ENCODE measurements at regions not wholly inside any gene's neighbourhood (a gene's known extent, or its start where the extent isn't known, plus 50 kb on each side); places are given as distances from the start of the nearest gene placed in this dataset.

DNA sequence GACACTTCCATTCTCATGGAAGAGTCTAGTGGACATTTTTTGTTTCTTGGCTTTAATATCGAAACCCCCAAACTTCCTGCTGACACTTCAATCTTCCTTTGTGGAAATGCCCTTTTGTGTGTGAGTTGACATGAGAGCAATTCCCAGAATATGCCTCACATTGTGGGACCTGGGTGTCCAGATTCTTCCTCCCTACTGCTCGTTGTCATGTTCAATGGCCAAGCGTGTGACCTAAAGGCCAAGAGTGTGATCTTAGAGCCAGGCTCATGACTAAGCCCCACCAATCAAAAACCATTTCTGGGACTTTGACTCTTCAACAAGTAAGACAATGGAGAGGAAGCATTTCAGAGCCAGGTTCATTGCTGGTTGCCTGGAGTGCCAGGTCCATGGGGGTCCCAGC lies 52.5 kb upstream of the BMPER start:
- H3K4me2 ChIP-seq (ENCODE audit: low read depth, low read length), result no peak overlapping the region
- H3K27ac ChIP-seq (ENCODE audit: low read length), result no peak overlapping the region
- TF ChIP-seq EZH2 (optimal IDR thresholded peaks at IDR 0.05; ENCODE audit: low read depth, low read length) (no peak), EZH2phosphoT487 (IDR thresholded peaks at IDR 0.05; ENCODE audit: low read length) (no peak)
- TF ChIP-seq, protein P1, sequence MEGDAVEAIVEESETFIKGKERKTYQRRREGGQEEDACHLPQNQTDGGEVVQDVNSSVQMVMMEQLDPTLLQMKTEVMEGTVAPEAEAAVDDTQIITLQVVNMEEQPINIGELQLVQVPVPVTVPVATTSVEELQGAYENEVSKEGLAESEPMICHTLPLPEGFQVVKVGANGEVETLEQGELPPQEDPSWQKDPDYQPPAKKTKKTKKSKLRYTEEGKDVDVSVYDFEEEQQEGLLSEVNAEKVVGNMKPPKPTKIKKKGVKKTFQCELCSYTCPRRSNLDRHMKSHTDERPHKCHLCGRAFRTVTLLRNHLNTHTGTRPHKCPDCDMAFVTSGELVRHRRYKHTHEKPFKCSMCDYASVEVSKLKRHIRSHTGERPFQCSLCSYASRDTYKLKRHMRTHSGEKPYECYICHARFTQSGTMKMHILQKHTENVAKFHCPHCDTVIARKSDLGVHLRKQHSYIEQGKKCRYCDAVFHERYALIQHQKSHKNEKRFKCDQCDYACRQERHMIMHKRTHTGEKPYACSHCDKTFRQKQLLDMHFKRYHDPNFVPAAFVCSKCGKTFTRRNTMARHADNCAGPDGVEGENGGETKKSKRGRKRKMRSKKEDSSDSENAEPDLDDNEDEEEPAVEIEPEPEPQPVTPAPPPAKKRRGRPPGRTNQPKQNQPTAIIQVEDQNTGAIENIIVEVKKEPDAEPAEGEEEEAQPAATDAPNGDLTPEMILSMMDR (IDR thresholded peaks at IDR 0.05; ENCODE audit: low read length), result no peak
- no peak overlapping the region for H3K4me3 ChIP-seq (ENCODE audit: low read length)
- H2AFZ ChIP-seq (ENCODE audit: low read length), result no peak overlapping the region
- H3K4me1 ChIP-seq (ENCODE audit: low read length), result no peaks in the 10 kb centered on the region
- no peak overlapping the region for H3K9ac ChIP-seq (ENCODE audit: low read length)
- no peaks in the 10 kb centered on the region for H3K27me3 ChIP-seq (replicated peaks; ENCODE audit: insufficient read depth, low read length)
- DNase-seq, result no peak
- no peaks in the 10 kb centered on the region for H4K20me1 ChIP-seq (ENCODE audit: insufficient read depth, low read length)
- no peaks in the 10 kb centered on the region for H3K36me3 ChIP-seq (replicated peaks; ENCODE audit: insufficient read depth, low read length)
- no peaks in the 10 kb centered on the region for H3K9me3 ChIP-seq (replicated peaks; ENCODE audit: insufficient read depth, low read length)
- H3K79me2 ChIP-seq (ENCODE audit: low read length), result no peaks in the 10 kb centered on the region
- no peaks in the 10 kb centered on the region for H3K9me2 ChIP-seq (replicated peaks; ENCODE audit: insufficient read depth, low read length)
- no peaks in the 10 kb centered on the region for H3F3A ChIP-seq (ENCODE audit: insufficient read depth, low read length)

DNA sequence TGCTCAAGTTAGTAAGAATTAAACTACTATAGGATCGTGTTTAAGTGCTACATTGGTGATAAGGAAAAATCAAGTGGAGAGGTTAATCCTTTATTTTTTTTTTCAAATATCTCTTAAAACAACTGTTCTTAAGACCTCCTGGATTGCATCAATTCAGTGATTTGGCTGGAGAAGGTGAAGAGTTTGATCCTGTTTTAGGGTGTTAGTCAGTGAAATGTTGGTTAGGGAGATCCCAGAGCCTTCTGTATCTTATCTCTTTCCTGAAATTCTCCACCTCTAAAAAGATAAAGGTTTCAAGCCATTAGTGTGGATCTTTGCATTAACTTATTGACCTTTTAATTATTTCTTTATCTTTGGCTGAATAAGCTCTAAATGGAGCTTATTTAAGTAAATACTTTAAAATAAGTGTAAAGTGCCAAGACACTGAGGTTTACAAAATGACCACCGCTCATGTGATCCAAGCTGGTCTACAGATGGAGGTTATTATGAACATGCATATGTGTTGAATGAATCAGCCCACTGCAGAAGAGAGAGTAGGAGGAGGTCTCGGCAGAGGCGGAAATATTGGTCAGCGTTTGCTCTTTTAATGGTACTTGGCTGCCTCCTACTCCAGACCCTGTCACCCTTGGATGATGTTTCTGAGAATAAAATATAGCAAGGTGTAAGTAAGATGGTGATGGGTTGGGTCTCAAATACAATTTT lies 51.8 kb upstream of the BMPER start:
- DNase-seq, result no peak
- no peaks in the 10 kb centered on the region for H3K9me3 ChIP-seq (replicated peaks; ENCODE audit: insufficient read depth, low read length)
- no peaks in the 10 kb centered on the region for H3F3A ChIP-seq (ENCODE audit: insufficient read depth, low read length)
- no peaks in the 10 kb centered on the region for H3K4me1 ChIP-seq (ENCODE audit: low read length)
- no peak overlapping the region for H3K27ac ChIP-seq (ENCODE audit: low read length)
- H3K9ac ChIP-seq (ENCODE audit: low read length), result no peak overlapping the region
- TF ChIP-seq, protein P1 (IDR thresholded peaks at IDR 0.05; ENCODE audit: low read length), result no peak
- no peak for TF ChIP-seq EZH2phosphoT487 (IDR thresholded peaks at IDR 0.05; ENCODE audit: low read length)
- TF ChIP-seq EZH2 (optimal IDR thresholded peaks at IDR 0.05; ENCODE audit: low read depth, low read length), result no peak
- no peaks in the 10 kb centered on the region for H3K36me3 ChIP-seq (replicated peaks; ENCODE audit: insufficient read depth, low read length)
- H3K9me2 ChIP-seq (replicated peaks; ENCODE audit: insufficient read depth, low read length), result no peaks in the 10 kb centered on the region
- H2AFZ ChIP-seq (ENCODE audit: low read length), result no peak overlapping the region
- H3K4me2 ChIP-seq (ENCODE audit: low read depth, low read length), result no peak overlapping the region
- no peak overlapping the region for H3K4me3 ChIP-seq (ENCODE audit: low read length)
- H3K27me3 ChIP-seq (replicated peaks; ENCODE audit: insufficient read depth, low read length), result no peaks in the 10 kb centered on the region
- no peaks in the 10 kb centered on the region for H3K79me2 ChIP-seq (ENCODE audit: low read length)
- H4K20me1 ChIP-seq (ENCODE audit: insufficient read depth, low read length), result no peaks in the 10 kb centered on the region

DNA sequence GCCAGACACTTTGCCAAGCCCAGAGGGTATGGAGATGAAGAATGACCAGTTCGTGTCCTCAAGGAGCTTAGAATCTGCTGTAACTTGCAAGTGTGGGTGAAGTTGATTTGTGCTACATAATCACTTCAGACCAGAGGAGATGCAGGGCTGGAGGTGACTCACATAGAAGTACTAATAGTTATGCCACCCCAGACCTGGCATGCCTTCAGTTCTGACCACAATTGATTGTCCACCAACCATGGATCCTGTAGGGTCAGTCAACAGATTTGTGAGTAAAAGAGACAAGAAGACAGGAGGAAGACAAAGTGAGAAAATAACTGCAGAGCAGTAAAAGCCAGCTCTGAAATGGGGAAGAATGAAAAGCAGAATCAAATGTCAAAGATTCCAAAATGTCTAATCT lies 51.2 kb upstream of the BMPER start:
- H3K27me3 ChIP-seq (replicated peaks; ENCODE audit: insufficient read depth, low read length), result no peaks in the 10 kb centered on the region
- H3K4me2 ChIP-seq (ENCODE audit: low read depth, low read length), result no peak overlapping the region
- H3K9ac ChIP-seq (ENCODE audit: low read length), result no peak overlapping the region
- no peaks in the 10 kb centered on the region for H3K9me2 ChIP-seq (replicated peaks; ENCODE audit: insufficient read depth, low read length)
- no peak overlapping the region for H3K27ac ChIP-seq (ENCODE audit: low read length)
- no peaks in the 10 kb centered on the region for H4K20me1 ChIP-seq (ENCODE audit: insufficient read depth, low read length)
- no peaks in the 10 kb centered on the region for H3K79me2 ChIP-seq (ENCODE audit: low read length)
- no peaks in the 10 kb centered on the region for H3K36me3 ChIP-seq (replicated peaks; ENCODE audit: insufficient read depth, low read length)
- no peaks in the 10 kb centered on the region for H3K9me3 ChIP-seq (replicated peaks; ENCODE audit: insufficient read depth, low read length)
- TF ChIP-seq, protein P1 (IDR thresholded peaks at IDR 0.05; ENCODE audit: low read length), result no peak
- H2AFZ ChIP-seq (ENCODE audit: low read length), result no peak overlapping the region
- H3F3A ChIP-seq (ENCODE audit: insufficient read depth, low read length), result no peaks in the 10 kb centered on the region
- no peak for DNase-seq
- no peak overlapping the region for H3K4me3 ChIP-seq (ENCODE audit: low read length)
- no peaks in the 10 kb centered on the region for H3K4me1 ChIP-seq (ENCODE audit: low read length)

All from MM.1S (cell line).